CD14-positive monocyte (primary cell): ENCODE measurements at regions not wholly inside any gene's neighbourhood (a gene's known extent, or its start where the extent isn't known, plus 50 kb on each side); places are given as distances from the start of the nearest gene placed in this dataset.

Experiments
- DNase-seq, 3 donors: peaks; one replicate each; pipeline ENCODE4 v3.0.0-alpha.2; 2011 to 2022
- H2AFZ ChIP-seq: 2 replicates; pipeline ENCODE4 v1.6.0; 2012; ENCODE audit warnings: mild to moderate bottlenecking, low read depth, low read length, inconsistent platforms; ENCODE audit not compliant: insufficient read depth, poor library complexity, severe bottlenecking
- H3K27ac ChIP-seq, 2 donors: 1 replicate in 1 of 2; 2 replicates in 1 of 2; pipeline ENCODE4 v1.5.1; 2012 to 2013; ENCODE audit warnings: low read length in 2 of 2, control low read depth in 1 of 2, inconsistent platforms in 1 of 2, low read depth in 1 of 2, mild to moderate bottlenecking in 1 of 2
- H3K27me3 ChIP-seq, 2 donors: one replicate each; pipeline versions ENCODE4 v1.6.0 to v1.6.1; 2011 to 2013; ENCODE audit warnings: low read length in 2 of 2; ENCODE audit not compliant: control insufficient read depth in 2 of 2, insufficient read depth in 2 of 2
- H3K36me3 ChIP-seq, 2 donors: replicated peaks in 1 of 2; 1 replicate in 1 of 2; 2 replicates in 1 of 2; pipeline versions ENCODE4 v1.5.1 to v1.6.1; 2012 to 2013; ENCODE audit warnings: low read length in 2 of 2, control low read depth in 1 of 2, inconsistent platforms in 1 of 2, mild to moderate bottlenecking in 1 of 2; ENCODE audit not compliant: insufficient read depth in 2 of 2, control insufficient read depth in 1 of 2
- H3K4me1 ChIP-seq, 2 donors: 1 replicate in 1 of 2; 2 replicates in 1 of 2; pipeline versions ENCODE4 v1.5.1 to v1.6.1; 2012 to 2013; ENCODE audit warnings: low read length in 2 of 2, control low read depth in 1 of 2, inconsistent platforms in 1 of 2, mild to moderate bottlenecking in 1 of 2, moderate library complexity in 1 of 2; ENCODE audit not compliant: insufficient read depth in 2 of 2, control insufficient read depth in 1 of 2
- H3K4me2 ChIP-seq: replicated peaks from 2 replicates; pipeline ENCODE3; 2012; ENCODE audit warnings: low read length, moderate library complexity, mild to moderate bottlenecking; ENCODE audit not compliant: poor library complexity, severe bottlenecking; ENCODE audit errors: extremely low read depth
- H3K4me3 ChIP-seq, 3 experiments: fragments of 200-600 bp in 1 of 3; sonication (generic) in 1 of 3; replicated peaks in 1 of 3; 1 replicate in 2 of 3; 2 replicates in 1 of 3; pipeline ENCODE4 v1.5.1; 2011 to 2013; ENCODE audit warnings: low read length in 3 of 3, mild to moderate bottlenecking in 3 of 3, control low read depth in 2 of 3, low read depth in 2 of 3, inconsistent platforms in 1 of 3, moderate library complexity in 1 of 3
- H3K79me2 ChIP-seq: 2 replicates; pipeline ENCODE4 v1.6.0; 2012; ENCODE audit warnings: mild to moderate bottlenecking, control low read depth, inconsistent platforms, low read length, moderate library complexity; ENCODE audit not compliant: insufficient read depth
- H3K9ac ChIP-seq: 2 replicates; pipeline ENCODE4 v1.6.0; 2017; ENCODE audit warnings: low read length, mild to moderate bottlenecking; ENCODE audit not compliant: insufficient read depth, poor library complexity, severe bottlenecking
- H3K9me3 ChIP-seq, 2 donors: replicated peaks in 1 of 2; 1 replicate in 1 of 2; 2 replicates in 1 of 2; pipeline versions ENCODE4 v1.5.1 to v1.6.1; 2012 to 2013; ENCODE audit warnings: low read length in 2 of 2, control low read depth in 1 of 2; ENCODE audit not compliant: control insufficient read depth in 1 of 2, insufficient read depth in 1 of 2
- H4K20me1 ChIP-seq: 2 replicates; pipeline ENCODE4 v1.6.0; 2012; ENCODE audit warnings: mild to moderate bottlenecking, low read length, control low read depth, moderate library complexity; ENCODE audit not compliant: insufficient read depth
- H3K27ac Mint-ChIP-seq, 7 donors: one replicate each; pipeline ENCODE4 v1.8.0; 2020; ENCODE audit warnings: mild to moderate bottlenecking in 7 of 7, mixed read lengths in 7 of 7, moderate library complexity in 6 of 7, inconsistent platforms in 2 of 7
- H3K27me3 Mint-ChIP-seq, 3 donors: one replicate each; pipeline ENCODE4 v1.8.0; 2021 to 2022; ENCODE audit warnings: low read depth in 3 of 3, mild to moderate bottlenecking in 3 of 3, mixed read lengths in 3 of 3, moderate library complexity in 3 of 3, inconsistent platforms in 1 of 3
- H3K36me3 Mint-ChIP-seq, 2 donors: one replicate each; pipeline ENCODE4 v1.8.0; 2020; ENCODE audit warnings: mixed read lengths in 2 of 2, inconsistent platforms in 1 of 2, mild to moderate bottlenecking in 1 of 2
- H3K4me1 Mint-ChIP-seq: one replicate; pipeline ENCODE4 v1.8.0; 2020; ENCODE audit warnings: mild to moderate bottlenecking, mixed read lengths
- H3K4me3 Mint-ChIP-seq, 2 donors: one replicate each; pipeline ENCODE4 v1.8.0; 2020; ENCODE audit warnings: mild to moderate bottlenecking in 2 of 2, mixed read lengths in 2 of 2, moderate library complexity in 1 of 2
- H3K9me3 Mint-ChIP-seq, 7 donors: one replicate each; pipeline ENCODE4 v1.8.0; 2020 to 2022; ENCODE audit warnings: mixed read lengths in 7 of 7, mild to moderate bottlenecking in 6 of 7, moderate library complexity in 6 of 7, inconsistent platforms in 2 of 7
- CTCF ChIP-seq: fragments of 200-600 bp; IDR thresholded peaks from one replicate; pipeline ENCODE4 v1.8.0; 2022; ENCODE audit warnings: antibody characterized with exemption, mild to moderate bottlenecking
- WGBS: methylation state at CpG from one replicate; pipeline ENCODE4 v1.1.5; 2013; ENCODE audit warnings: missing lambda C conversion rate; ENCODE audit not compliant: insufficient coverage; 5-methylcytosine and 5-hydroxymethylcytosine counted together
- intact Hi-C, 2 donors: fragments of 100-400 bp; cut with micrococcal nuclease; formaldehyde crosslinking; loops; one replicate each; pipeline versions ENCODE4 v1.15.0 to v1.15.1; 2023

GRCh38 chr19:14305706-14306105, 75.5 kb upstream of the ADGRE5 start:
- Histone ChIP-seq H3K36me3 (no peaks in the 10 kb centered on the region), H3K9ac (no peak overlapping the region), H3K4me1 (peaks cover 15 to 20% of the 10 kb centered on the region in 2 donors), H3K27ac (no peak overlapping the region), H3K4me2 (no peak overlapping the region), H3K79me2 (no peaks in the 10 kb centered on the region), H4K20me1 (no peaks in the 10 kb centered on the region), H3K9me3 (peaks cover 0 to 6% of the 10 kb centered on the region in 2 donors), H2AFZ (no peak overlapping the region), H3K4me3 (no peak overlapping the region), H3K27me3 (no peaks in the 10 kb centered on the region)
- Mint-ChIP-seq H3K36me3 (peaks cover 0 to 2% of the 10 kb centered on the region in 2 donors), H3K4me3 (no peak overlapping the region), H3K9me3 (peaks cover 4 to 10% (median 5%) of the 10 kb centered on the region in 7 donors), H3K27me3 (peaks cover 0 to 11% (median 10%) of the 10 kb centered on the region in 3 donors), H3K4me1 (peaks cover 17% of the 10 kb centered on the region), H3K27ac (no peak overlapping the region)
- WGBS = 91% methylated on average over 4 of the region's 6 CpGs
- TF ChIP-seq CTCF = no peak
- DNase-seq = no peak
- intact Hi-C loops = no loop called here

- H3K4me3 Mint-ChIP-seq = no peak overlapping the region
- H3K4me3 ChIP-seq = no peak overlapping the region
- H3K4me1 ChIP-seq = no peaks in the 10 kb centered on the region
- no peaks in the 10 kb centered on the region for H3K36me3 Mint-ChIP-seq
- DNase-seq = no peak
- no peak overlapping the region for H3K9ac ChIP-seq
- H2AFZ ChIP-seq = no peak overlapping the region
- no peaks in the 10 kb centered on the region for H3K9me3 ChIP-seq
- peaks cover 0 to 20% (median 10%) of the 10 kb centered on the region in 3 donors for H3K27me3 Mint-ChIP-seq
- H3K9me3 Mint-ChIP-seq = no peaks in the 10 kb centered on the region
- H3K27me3 ChIP-seq = no peaks in the 10 kb centered on the region
- no peak overlapping the region for H3K27ac ChIP-seq
- 95% methylated on average over 3 of the region's 6 CpGs for WGBS
- H3K27ac Mint-ChIP-seq = no peak overlapping the region
- TF ChIP-seq CTCF = no peak
- H3K79me2 ChIP-seq = no peaks in the 10 kb centered on the region
- H4K20me1 ChIP-seq = no peaks in the 10 kb centered on the region
- H3K4me2 ChIP-seq = no peak overlapping the region
- intact Hi-C loops = no loop called here
- no peaks in the 10 kb centered on the region for H3K36me3 ChIP-seq
- H3K4me1 Mint-ChIP-seq = peaks cover 3% of the 10 kb centered on the region
Measured at GRCh38 chr19:14301150-14301549, 80.1 kb upstream of the ADGRE5 start.
